Stomach (tissue), 4 donors: ENCODE measurements at regions not wholly inside any gene's neighbourhood (a gene's known extent, or its start where the extent isn't known, plus 50 kb on each side); places are given as distances from the start of the nearest gene placed in this dataset.

Experiments
- CTCF ChIP-seq, 7 experiments: fragments of 450-650 bp in 4 of 7; fragments of 200-600 bp in 3 of 7; sonication (generic) in 3 of 7; IDR thresholded peaks; one replicate each; pipeline ENCODE4 v1.5.1; 2016 to 2019; ENCODE audit warnings: antibody characterized with exemption in 7 of 7, control low read depth in 2 of 7, mild to moderate bottlenecking in 1 of 7
- POLR2AphosphoS5 ChIP-seq, 3 donors: sonication (generic); formaldehyde crosslinking; IDR thresholded peaks; one replicate each; pipeline ENCODE4 v1.6.1; 2016; ENCODE audit warnings: antibody characterized with exemption in 3 of 3

GRCh38 chr13:64052521-64052920, 2636.9 kb upstream of the PCDH20 start:
- no peak for TF ChIP-seq CTCF (IDR thresholded peaks at IDR 0.05)
- TF ChIP-seq POLR2AphosphoS5 (IDR thresholded peaks at IDR 0.05), result no peak
